GM19023 (cell line): ENCODE measurements at regions not wholly inside any gene's neighbourhood (a gene's known extent, or its start where the extent isn't known, plus 50 kb on each side); places are given as distances from the start of the nearest gene placed in this dataset.
A peak's percentile ranks its signal among the peaks of the same experiment; 100 is the strongest.

Experiments
- ATAC-seq: cut with Tn5 transposase; IDR thresholded peaks from one replicate; pipeline ENCODE4 v1.9.1; 2021; ENCODE audit warnings: mild to moderate bottlenecking, moderate library complexity; ENCODE audit not compliant: unreplicated experiment

DNA sequence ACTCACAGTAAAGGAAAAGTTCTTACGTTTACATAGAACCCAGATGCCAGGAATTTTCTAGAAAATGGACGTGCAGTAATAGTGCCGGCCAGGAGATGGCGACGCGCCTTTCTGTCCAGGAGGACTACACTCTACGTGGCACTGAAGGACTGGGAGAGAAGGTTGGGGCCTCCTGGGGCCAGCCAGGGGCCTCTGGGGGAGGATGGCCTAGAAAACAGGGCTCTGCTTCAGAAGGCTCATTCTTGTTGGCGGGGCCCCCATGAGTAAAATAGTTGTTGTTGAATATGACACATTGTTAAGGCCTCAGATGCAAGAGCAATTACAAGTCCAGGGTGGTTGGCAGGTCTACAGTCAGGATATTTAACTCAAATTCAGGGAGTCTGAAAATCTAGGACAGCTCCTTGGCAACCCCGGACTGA, 120.1 kb upstream of the MAX start:
- no peak for ATAC-seq

- ATAC-seq = no peak
Observed at GRCh38 chr14:65223636-65224035, 121.3 kb upstream of the MAX start.

DNA sequence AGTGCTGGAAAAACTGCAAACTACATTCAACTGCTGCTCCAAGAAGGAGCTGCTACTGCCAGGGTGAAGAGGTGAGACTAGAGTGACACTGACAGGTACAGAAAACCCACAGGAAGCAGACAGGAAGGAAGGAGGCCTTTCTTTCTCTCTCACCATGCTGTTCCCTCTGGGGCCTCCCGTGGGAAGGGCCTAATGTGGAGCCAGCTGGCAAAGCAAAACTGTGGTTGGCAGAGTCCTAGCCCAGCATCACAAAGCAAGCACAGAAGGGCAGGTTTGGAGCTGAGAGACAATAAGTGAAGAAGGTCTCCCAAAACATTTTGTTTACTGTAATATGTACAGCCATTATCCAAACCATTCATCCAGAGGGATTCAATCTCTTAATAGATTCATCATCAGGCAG, 122.5 kb upstream of the MAX start:
- no peak for ATAC-seq

DNA sequence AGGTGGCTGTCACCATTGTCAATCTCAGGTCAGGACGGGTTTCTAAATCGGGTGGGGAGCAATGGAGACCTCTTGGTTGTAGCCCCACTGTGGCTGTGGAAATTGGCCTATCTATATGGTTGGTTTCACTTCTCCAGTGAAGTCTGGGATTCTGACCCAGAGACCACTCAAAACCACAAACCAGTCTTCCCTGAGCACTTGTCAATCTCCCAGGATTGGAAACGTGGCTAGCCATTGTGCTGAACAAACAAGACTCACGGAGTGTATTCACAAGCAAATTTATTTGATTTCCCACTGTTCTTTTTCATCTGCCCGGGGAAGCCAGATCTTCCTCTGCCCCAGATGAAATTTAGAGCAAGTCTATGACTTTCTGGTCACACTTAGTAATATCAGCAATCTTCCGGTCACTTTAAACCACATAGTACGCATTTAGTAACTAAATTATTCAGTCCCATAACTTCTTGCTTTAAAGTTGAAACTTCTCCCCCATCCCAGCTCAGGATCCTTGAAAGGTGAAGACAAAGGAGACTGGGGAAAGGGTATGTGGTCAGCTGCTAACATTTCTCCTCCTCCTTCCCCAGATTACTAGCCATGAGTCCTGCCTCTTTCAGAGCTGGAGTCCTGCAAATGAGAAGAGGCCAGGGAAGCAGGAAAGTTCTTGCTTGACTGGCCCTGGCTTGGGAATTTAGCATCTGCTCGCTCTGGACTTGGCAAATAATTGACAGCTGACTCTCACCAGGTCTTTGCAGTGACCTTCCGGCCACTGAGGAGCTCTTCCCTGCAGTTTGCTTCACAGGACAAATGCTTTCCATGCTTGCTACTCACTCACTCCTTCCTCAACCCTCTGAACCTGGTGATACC, 123.2 kb upstream of the MAX start:
- no peak for ATAC-seq

DNA sequence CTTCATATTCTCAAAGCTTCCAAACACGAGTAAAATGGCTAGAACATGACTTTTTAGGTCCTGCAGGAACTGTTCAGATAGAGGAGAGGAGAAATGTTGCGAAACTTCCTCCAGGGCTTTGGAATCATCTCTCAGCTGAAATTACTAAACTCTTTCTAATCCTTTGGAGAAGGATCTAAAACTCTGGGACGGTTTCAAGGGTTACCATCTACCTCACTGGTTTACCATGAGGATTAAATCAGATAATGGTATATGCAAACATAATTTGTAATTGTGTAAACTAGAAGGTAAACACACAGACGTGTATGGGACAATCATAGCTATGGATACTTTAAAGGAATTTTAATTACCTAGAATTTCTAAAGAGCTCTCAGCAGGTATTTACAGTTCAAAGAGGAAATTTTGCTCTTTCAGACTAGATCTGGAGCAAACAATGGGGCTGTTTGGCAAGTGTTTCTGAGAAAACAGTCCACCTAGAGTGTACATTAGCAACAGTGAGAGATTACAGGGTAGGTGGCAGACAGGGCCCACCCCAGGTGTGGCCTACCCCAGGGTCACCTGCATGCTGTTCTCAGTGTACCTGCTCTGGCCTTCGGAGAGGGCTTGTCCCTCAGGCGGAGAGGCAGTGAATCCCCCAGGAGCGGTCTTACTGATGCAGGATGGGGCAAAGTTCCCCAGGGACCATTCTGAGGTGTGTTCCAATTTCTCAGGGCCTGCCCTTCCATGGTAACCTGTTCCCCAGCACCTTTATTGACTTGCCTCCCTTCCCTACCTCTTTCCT, 124.7 kb upstream of the MAX start:
- no peak for ATAC-seq

GRCh38 chr14:65228436-65228835, 126.1 kb upstream of the MAX start:
- peak; percentile 85 for ATAC-seq

DNA sequence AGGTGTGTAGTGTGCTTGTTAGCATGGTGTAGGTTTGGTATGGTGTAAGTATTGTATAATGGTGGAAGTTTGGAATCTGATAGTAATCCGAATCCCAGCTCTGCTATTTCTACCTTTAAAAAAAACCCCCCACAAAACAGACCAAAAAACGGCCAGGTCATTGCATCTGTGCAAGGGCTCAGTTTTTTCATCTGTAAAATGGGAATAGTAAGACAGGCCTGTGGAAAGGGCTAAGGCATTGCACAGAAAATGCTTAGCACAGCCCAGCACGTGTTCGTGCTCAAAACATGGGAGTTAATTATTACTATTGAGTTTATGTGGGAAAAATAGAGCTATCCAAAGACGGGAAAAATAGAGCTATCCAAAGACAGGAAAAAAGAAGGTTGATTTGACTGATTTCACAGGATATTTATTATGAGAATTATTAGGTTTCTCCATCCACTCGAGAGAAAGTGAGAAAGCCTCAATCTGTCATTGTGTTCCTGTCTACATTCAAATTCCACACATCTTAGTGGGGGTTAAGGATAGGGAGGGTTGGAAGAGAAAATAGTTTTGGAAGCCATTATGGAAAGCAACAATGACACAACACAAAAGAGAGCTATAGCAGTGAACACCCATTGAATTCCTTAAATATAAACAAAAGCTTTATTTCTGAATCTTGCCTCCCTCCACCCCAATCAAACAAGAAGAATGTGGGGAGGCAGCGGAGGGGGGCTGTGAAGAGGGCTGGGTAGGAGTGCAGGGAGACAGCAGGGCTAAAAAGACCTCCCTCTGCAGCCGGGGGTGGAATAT, 126.8 kb upstream of the MAX start:
- no peak for ATAC-seq

DNA sequence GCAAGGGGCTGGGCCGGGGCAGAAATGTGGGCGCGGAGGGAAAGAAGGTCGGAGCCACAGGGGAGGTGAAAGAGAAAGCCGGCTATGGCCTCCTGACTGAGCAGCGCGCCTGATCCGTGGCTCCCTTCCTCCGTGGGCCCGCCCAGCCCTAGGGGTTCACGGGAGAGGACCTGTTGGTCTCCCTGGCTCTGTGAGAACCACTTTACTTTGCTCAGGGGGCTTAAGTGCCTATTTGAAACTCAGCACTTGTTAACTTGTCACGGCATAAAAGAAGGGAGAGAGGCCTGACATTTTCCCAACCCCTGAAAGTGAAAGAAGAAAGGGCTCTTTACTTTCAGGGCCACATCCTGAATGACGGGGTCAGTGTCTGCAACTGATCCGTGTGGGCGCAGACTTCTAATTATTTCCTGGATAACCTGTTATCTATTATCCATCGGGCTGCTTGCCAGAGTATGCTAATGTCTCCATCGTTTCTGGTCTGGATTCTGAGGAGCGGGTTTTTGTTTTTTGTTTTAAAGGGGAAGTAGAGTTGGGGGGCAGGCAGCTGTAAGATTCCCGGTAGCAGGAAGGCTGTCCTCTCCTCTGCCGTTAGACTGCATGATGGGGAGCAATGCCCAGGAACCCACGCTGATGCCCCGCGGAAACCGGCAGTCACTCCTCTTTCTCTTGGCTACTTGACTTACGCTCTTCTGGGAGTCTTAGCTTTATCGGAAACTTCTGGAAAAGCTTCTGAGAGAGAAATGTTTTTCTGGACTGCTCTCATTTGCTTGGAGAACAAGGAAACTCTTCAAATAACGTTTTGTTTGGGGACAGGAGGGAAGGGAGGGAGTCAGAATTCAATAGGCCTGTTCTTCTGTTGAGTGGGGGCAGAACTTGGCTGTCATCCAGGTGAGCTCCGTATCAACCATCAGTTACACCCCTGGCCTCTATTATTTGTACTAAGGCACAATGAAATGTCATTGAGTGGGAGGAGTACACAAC, 127.7 kb upstream of the MAX start:
- no peak for ATAC-seq

DNA sequence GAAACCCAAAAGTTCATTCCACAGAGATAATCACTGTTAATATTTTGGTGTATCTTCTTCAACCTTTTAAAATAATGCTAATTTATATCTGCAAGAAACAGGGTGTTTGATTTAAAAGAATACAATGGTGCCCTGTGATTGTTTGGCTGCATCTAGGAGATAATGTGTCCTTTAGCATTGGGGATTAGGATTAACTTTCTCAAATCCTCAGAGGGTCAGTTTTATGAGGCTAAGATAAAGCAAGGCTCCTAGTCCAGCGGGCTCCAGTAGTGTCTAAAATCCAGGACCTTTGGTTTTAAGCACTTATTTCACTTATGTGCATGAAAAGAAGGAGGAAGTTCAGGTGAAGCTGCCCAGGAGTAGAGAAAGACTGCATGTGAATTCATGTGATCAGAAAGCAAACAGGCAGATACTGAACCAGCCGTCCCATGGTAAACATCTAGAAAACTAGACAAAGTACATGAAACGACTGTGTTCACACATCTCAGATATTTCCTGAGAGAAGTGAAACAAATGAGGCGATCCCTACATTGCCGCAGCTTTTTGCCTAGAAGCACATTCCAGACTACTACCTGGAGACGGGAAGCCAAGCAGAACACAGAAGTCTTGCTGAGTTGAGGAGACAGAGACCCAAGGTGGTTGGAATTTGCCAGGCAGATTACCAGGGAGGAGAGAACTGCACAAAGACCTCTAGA, 129.1 kb upstream of the MAX start:
- ATAC-seq = no peak

- no peak for ATAC-seq
Observed at GRCh38 chr14:65234752-65235361, 132.5 kb upstream of the MAX start.

- ATAC-seq = no peak
Observed at GRCh38 chr14:65237023-65237814, 134.9 kb upstream of the MAX start.

DNA sequence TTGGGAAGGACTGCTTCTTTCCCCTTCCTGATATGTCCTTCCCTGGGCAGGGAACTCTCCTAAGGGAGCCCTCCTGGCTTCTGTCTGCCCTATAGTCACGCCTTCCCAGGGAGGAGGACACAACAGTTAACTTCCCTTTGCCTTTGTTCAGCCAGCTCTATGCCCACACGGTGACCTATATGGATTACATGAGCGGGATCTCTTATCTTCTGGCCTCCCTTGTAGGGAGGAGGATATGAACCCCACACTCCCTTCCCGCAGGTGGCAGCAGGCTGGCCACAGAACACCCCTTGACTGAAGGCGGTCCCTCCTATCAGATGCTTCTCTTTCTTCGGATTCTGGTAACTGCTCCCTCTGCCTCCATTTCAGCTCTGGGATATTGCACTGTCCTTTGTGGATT, 135.6 kb upstream of the MAX start:
- ATAC-seq = no peak

DNA sequence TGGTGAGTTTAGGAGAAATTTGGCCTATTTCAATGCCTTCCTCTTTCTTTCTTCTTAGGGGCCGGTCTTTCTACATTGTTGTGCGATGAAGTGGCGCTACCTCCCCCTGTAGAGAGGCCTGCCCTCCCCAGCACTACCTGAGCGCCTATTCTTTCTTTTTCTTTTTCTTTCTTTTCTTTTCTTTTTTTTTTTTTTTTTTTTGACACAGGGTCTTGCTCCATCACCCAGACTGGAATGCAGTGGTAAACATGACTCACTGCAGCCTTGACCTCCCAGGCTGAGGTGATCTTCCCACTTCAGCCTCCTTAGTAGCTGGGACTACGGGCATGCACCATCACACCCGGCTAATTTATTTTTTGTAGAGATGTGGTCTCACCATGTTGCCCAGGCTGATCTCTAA, 136.1 kb upstream of the MAX start:
- no peak for ATAC-seq

DNA sequence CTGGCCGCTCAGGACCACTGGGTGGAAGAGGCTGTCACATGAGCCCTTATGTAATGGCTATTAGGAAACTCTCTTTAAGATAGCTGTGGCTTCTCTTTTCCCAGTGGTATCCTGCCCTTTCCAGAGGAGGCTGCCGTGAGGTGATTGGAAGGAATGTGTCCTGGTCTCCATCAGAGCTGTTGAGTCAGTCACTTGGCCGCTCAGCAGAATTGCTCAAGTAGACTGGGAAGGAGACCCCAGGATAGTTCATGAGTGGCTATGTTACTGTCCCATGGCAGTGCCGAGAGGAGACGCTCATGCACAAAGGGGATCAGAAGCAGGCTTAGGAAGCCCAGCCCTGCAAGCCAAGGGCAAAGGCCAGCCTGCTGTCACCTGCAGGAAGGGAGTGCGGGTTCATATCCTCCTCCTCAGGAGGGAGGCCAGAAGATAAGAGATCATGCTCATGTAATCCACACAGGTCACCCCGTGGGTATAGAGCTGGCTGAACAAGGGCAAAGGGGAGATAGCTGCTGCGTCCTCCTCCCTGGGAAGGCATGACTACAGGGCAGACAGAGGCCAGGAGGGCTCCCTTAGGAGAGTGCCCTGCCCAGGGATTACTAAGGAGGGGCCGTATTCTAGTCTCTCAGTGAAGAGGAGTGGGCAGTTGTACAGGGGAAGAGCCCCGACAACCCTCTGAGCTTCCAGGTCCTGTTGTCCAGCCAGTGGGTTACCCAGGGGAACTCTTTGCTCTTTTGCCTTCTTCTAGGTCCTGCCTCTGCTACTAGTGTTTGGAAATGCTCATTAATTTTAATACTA, 137.0 kb upstream of the MAX start:
- no peak for ATAC-seq

- no peak for ATAC-seq
Observed at GRCh38 chr14:65239938-65240296, 137.6 kb upstream of the MAX start.

GRCh38 chr14:65241125-65241752, 138.9 kb upstream of the MAX start:
- ATAC-seq = no peak

GRCh38 chr14:65242732-65243134, 140.4 kb upstream of the MAX start:
- ATAC-seq = no peak
